ENCODE measurements at regions not wholly inside any gene's neighbourhood (a gene's known extent, or its start where the extent isn't known, plus 50 kb on each side); places are given as distances from the start of the nearest gene placed in this dataset.

DNA sequence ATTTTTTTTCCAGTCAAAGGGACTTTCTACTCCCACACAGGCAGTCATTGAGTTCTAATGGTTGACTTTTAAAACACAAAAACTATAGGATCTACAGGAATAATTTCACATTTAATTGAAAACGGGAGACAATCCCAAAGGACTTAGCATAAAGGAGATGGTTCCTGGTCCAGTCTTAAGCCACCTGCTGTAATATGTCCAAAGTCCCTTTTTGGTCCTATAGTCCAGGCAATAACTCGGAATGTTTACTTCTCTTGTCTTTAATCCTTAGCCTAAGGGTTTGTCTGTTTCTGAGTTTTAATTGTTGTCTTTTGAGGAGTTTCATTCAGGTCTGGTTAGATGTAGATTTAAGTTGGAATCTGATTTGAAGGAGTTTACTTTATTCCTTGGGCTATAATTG, 184.9 kb downstream of the BAMBI start:
- H3K27me3 Mint-ChIP-seq (ENCODE audit: insufficient read depth), result no peaks in the 10 kb centered on the region

DNA sequence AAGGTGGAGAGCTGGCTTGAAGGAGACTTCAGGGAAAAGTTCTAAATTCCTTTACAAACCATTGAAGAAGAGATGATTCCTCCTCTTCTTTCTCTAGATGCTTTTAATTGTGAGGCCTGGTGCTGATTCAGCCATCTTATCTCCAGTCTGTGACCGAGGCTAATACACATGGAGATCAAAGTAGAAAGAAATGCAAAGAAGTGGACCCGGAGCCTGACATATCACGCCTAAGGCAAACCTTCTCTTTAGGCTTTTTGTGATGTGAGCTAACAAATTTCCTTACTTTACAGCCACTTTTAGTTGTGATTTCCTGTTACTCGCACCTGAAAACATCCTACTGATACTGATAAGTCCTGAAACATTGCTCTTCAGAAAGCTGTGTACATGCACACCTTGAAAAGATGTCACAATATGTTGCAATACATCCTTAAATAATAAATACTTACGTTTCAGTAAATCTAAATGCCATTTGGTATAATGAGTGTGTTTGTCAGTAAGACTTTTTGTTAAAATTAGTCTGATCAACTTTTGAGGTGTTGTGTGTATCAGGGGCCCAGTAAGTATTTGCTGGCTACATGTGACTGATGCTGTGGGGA, 192.4 kb downstream of the BAMBI start:
- peaks cover 3% of the 10 kb centered on the region for H3K27me3 Mint-ChIP-seq (ENCODE audit: insufficient read depth)

More for the DNA sequence above, 184.9 kb downstream of the BAMBI start:
- H3K9me3 Mint-ChIP-seq, result peaks cover 5% of the 10 kb centered on the region
- no peak for DNase-seq (ENCODE audit: low spot score)
- no peak overlapping the region for H3K27ac Mint-ChIP-seq
- H3K36me3 Mint-ChIP-seq (ENCODE audit: low read depth), result no peaks in the 10 kb centered on the region
- no peak overlapping the region for H3K4me3 Mint-ChIP-seq
- no peaks in the 10 kb centered on the region for H3K4me1 Mint-ChIP-seq (ENCODE audit: low read depth)
- intact Hi-C loops (cut with micrococcal nuclease), result no loop called here

DNA sequence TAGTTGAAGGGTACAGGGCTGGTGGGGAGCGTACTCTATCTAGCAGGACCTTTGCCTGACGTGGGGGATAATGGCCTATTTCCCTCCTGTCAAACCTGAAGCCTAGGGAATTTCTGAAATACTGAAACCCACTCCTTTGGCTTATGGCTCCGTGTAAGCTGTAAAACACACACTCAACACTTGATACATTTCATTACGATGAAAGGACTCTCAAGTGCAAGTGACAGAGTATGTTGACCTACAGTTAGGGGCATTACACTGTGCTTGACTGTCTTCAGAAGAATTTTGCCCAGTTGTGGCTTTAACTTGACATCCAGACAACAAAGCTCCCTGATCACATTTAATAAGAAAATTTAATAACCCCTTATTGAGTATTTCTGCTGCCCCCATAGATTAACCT, 194.3 kb downstream of the BAMBI start:
- Mint-ChIP-seq H3K4me1 (ENCODE audit: low read depth) (no peaks in the 10 kb centered on the region), H3K27ac (no peak overlapping the region), H3K27me3 (ENCODE audit: insufficient read depth) (peaks cover 5% of the 10 kb centered on the region), H3K4me3 (no peak overlapping the region), H3K9me3 (no peaks in the 10 kb centered on the region), H3K36me3 (ENCODE audit: low read depth) (no peaks in the 10 kb centered on the region)
- intact Hi-C loops (cut with micrococcal nuclease), result no loop called here
- DNase-seq (ENCODE audit: low spot score), result no peak

More for the DNA sequence above, 192.4 kb downstream of the BAMBI start:
- Mint-ChIP-seq H3K27ac (no peak overlapping the region), H3K4me1 (ENCODE audit: low read depth) (no peaks in the 10 kb centered on the region), H3K9me3 (no peaks in the 10 kb centered on the region), H3K4me3 (no peak overlapping the region), H3K36me3 (ENCODE audit: low read depth) (no peaks in the 10 kb centered on the region)
- DNase-seq (ENCODE audit: low spot score), result no peak
- intact Hi-C loops (cut with micrococcal nuclease), result no loop called here

DNA sequence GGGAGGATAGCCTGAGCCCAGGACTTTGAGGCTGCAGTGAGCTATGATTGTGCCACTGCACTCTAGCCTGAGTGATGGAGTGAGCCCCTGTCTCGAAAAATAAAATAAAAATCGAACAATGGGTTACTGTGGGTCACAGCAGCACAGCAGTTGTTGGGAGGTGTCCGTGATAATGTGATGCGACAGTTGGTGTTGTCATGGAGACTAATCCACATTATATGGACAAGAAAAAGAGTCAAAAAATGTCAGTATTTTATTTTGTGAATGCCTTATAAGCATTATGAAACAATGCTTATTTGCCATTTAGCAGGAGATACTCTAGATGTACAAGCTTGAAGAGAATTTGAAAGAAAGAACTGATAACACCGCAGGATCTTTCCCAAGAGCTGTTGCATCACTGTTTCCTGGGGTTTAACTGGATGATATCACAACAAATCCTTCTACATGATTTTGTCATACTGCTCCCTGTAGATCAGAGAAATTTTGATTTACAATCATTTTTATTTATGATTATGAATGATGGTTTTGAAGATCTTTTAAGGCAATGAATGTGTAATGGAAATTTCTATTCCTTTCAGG, 195.4 kb downstream of the BAMBI start:
- H3K27ac Mint-ChIP-seq, result no peak overlapping the region

DNA sequence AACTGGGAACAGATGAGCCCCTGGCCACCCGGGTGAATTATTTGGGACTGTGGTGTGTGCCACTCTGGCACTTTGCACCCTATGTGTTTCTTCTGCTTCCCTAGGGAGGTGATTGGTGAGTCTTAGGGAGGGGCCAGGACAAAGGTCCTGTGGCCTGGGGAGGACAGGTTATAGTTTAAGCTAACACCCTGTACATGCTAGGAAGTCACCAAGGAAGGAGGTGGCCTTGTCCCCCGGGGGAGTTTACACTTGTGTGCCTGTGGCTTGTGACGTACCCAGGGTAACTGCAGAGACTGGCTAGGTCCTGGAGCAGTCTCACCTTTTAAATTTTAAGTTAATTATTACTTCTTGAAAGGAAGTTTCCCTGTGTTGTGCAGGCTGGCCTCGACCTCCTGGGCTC, 196.2 kb downstream of the BAMBI start:
- intact Hi-C loops (cut with micrococcal nuclease), result no loop called here
- Mint-ChIP-seq H3K9me3 (no peaks in the 10 kb centered on the region), H3K27ac (no peak overlapping the region), H3K4me1 (ENCODE audit: low read depth) (no peaks in the 10 kb centered on the region), H3K36me3 (ENCODE audit: low read depth) (no peaks in the 10 kb centered on the region), H3K4me3 (no peak overlapping the region), H3K27me3 (ENCODE audit: insufficient read depth) (peaks cover 8% of the 10 kb centered on the region)
- DNase-seq (ENCODE audit: low spot score), result no peak

More for the DNA sequence above, 195.4 kb downstream of the BAMBI start:
- no peak for DNase-seq (ENCODE audit: low spot score)
- H3K9me3 Mint-ChIP-seq, result no peaks in the 10 kb centered on the region
- intact Hi-C loops (cut with micrococcal nuclease), result no loop called here
- H3K4me3 Mint-ChIP-seq, result no peak overlapping the region
- H3K4me1 Mint-ChIP-seq (ENCODE audit: low read depth), result no peaks in the 10 kb centered on the region
- H3K27me3 Mint-ChIP-seq (ENCODE audit: insufficient read depth), result peaks cover 5% of the 10 kb centered on the region
- no peaks in the 10 kb centered on the region for H3K36me3 Mint-ChIP-seq (ENCODE audit: low read depth)

DNA sequence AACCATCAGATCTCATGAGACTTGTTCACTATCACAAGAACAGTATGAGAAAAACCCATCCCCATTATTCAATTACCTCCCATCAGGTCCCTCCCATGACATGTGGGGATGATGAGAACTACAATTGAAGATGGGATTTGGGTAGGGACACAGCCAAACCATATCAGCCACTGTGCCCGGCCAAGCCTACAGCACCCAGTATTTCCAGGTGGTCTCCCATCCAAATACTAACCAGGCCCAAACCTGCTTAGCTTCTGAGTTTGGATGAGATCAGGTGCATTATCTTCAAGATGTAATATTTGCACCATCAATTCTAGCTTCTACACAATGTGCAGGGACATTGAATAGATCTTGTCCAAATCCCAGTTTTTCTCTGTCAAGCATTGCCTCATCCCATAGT, 196.9 kb downstream of the BAMBI start:
- H3K27ac Mint-ChIP-seq, result no peak overlapping the region
- no peak for DNase-seq (ENCODE audit: low spot score)
- intact Hi-C loops (cut with micrococcal nuclease), result no loop called here
- H3K4me3 Mint-ChIP-seq, result no peak overlapping the region
- no peaks in the 10 kb centered on the region for H3K4me1 Mint-ChIP-seq (ENCODE audit: low read depth)
- H3K9me3 Mint-ChIP-seq, result no peaks in the 10 kb centered on the region
- peaks cover 8% of the 10 kb centered on the region for H3K27me3 Mint-ChIP-seq (ENCODE audit: insufficient read depth)
- H3K36me3 Mint-ChIP-seq (ENCODE audit: low read depth), result no peaks in the 10 kb centered on the region

DNA sequence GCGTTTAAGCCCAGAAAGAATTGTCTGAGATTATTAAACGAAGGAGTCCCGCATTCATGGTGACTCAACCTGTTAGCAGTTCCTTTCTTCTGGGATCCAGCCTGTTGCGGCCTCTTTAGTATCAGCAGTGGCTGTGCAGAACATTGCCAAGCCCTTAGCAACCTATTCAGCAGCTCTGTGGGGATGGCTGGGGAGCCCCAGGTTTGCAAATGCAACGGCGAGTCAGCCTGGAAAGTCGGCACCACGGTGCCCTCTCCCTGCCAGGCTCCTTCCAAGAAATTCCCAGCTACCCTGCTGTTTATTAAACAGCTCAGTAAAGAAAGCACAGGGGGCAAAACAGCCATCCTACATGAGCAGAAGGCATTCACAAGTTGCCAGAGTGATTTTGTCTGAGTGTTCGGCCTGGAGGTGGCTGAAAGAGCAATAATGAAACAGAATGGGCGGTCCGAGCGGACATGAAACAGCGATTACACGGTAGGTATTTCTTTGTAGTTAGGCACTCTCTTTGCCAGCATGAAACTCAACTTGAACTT, 198.3 kb downstream of the BAMBI start:
- Mint-ChIP-seq H3K9me3 (no peaks in the 10 kb centered on the region), H3K4me3 (no peak overlapping the region), H3K27me3 (ENCODE audit: insufficient read depth) (peaks cover 8% of the 10 kb centered on the region), H3K4me1 (ENCODE audit: low read depth) (no peaks in the 10 kb centered on the region), H3K27ac (no peak overlapping the region), H3K36me3 (ENCODE audit: low read depth) (no peaks in the 10 kb centered on the region)
- intact Hi-C loops (cut with micrococcal nuclease), result no loop called here
- no peak for DNase-seq (ENCODE audit: low spot score)

DNA sequence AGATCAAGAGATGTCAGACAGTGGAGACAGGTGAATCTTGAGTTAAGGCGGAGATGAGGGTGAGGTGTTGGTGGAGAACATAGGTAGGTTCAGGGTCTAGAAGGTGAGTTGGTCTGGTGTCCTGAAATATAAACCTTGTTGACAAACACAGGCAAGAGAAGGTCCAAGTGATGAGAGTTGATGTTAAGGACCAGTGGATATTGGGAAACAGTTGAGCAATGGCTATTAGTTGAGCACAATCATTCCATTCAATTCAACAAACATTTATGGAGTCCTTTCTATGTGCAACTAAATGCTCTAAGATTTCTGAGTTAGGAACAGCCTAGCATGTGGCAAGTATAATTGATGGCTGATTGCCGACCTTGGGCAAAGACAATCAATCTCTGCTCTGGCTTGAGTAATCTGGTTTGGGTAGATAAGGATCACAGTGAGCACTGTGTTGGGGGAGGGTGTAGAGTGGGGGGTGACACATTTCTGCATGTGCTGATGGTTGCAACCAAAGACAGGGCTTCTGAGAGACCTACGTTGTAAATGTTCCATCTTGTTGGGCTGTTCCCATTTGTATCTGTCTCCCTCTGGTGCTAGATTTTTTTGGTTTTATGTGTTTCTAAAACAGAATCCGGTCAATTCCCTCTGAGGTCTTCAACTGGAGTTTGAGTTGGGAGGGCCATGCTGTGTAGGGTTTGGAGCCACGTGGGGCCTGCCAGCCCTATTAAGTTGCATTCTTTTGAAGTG, 201.1 kb downstream of the BAMBI start:
- intact Hi-C loops (cut with micrococcal nuclease), result no loop called here
- Mint-ChIP-seq H3K27me3 (ENCODE audit: insufficient read depth) (peaks cover 7% of the 10 kb centered on the region), H3K4me3 (no peak overlapping the region), H3K9me3 (no peaks in the 10 kb centered on the region), H3K27ac (no peak overlapping the region), H3K4me1 (ENCODE audit: low read depth) (no peaks in the 10 kb centered on the region), H3K36me3 (ENCODE audit: low read depth) (no peaks in the 10 kb centered on the region)
- DNase-seq (ENCODE audit: low spot score), result no peak

DNA sequence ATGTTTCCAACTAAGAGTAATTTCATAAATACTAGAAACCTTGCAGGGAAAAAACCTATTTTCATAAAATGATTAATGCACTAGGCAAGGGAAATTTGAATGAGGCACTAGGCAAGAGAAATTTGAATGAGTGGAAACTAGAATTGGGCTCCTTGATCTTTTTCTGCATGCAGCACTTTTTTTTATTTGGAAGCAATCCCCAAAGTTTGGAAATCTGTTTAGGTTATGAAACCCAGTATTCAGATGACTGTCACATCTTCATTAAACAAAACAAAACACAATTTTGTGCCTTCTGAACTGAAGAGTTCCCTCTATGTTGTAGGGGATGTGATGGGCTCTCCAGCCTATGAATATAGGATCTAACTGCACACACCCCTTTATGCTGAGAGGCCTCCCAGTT, 201.9 kb downstream of the BAMBI start:
- no peak overlapping the region for H3K27ac Mint-ChIP-seq
- intact Hi-C loops (cut with micrococcal nuclease), result no loop called here
- H3K27me3 Mint-ChIP-seq (ENCODE audit: insufficient read depth), result peaks cover 10% of the 10 kb centered on the region
- H3K36me3 Mint-ChIP-seq (ENCODE audit: low read depth), result no peaks in the 10 kb centered on the region
- no peak for DNase-seq (ENCODE audit: low spot score)
- no peak overlapping the region for H3K4me3 Mint-ChIP-seq
- no peaks in the 10 kb centered on the region for H3K9me3 Mint-ChIP-seq
- no peaks in the 10 kb centered on the region for H3K4me1 Mint-ChIP-seq (ENCODE audit: low read depth)

DNA sequence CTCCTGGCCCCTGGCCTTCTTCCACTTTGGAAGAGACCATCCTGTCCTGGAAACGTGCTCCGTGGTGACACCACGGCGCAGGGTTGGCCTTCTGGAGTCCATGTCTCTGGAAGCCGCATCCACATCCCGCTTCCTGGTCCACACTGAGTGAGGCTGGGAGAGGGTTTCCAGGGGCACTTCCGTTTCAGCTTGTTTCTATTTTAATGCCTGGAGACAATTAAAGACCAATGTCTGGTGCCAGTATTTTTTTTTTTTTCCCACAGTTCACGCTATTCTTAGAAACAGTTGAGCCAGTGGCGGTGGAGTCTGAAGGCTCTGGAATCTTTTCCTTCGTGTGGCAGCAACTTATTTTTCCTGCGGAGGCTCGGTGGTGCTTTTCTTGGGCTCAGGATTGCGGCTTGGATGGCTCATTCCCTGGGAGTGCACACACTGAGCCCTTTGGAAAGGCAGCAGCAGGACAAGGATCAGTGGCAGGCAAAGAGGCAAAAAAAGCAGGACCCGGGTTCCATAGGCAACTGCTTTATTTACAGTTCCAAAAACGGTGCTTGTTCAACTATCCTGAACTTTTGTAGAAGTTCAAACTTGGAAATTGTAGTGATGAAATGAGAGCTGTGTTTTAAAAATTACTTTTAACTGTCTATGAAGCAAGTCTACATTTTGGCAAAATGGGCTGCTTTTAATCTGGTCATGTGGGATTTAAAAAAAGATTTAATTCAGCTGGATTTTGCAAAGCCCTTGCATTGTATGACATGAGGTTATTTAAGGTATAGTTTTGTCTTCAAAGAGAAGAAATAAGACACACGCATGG, 202.8 kb downstream of the BAMBI start:
- no peak overlapping the region for H3K27ac Mint-ChIP-seq
- peaks cover 10% of the 10 kb centered on the region for H3K27me3 Mint-ChIP-seq (ENCODE audit: insufficient read depth)
- H3K36me3 Mint-ChIP-seq (ENCODE audit: low read depth), result no peaks in the 10 kb centered on the region
- DNase-seq (ENCODE audit: low spot score), result no peak
- H3K9me3 Mint-ChIP-seq, result no peaks in the 10 kb centered on the region
- no peak overlapping the region for H3K4me3 Mint-ChIP-seq
- intact Hi-C loops (cut with micrococcal nuclease), result no loop called here
- H3K4me1 Mint-ChIP-seq (ENCODE audit: low read depth), result no peaks in the 10 kb centered on the region

DNA sequence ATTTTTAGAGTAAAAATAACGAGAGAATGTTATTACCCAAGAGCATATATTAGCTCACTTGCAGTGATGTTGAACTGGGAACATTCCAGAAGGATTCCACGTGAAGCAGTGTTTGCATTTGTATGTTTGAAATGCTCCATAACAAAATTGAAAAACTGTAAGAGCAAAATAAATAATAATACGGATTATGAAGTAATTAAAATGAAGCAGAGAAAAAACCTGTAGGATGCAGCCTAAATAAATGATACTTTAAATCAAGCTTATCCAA, 203.3 kb downstream of the BAMBI start:
- Mint-ChIP-seq H3K27ac (no peak overlapping the region), H3K27me3 (ENCODE audit: insufficient read depth) (peaks cover 10% of the 10 kb centered on the region), H3K9me3 (no peaks in the 10 kb centered on the region), H3K36me3 (ENCODE audit: low read depth) (no peaks in the 10 kb centered on the region), H3K4me3 (no peak overlapping the region), H3K4me1 (ENCODE audit: low read depth) (no peaks in the 10 kb centered on the region)
- intact Hi-C loops (cut with micrococcal nuclease), result no loop called here
- no peak for DNase-seq (ENCODE audit: low spot score)

DNA sequence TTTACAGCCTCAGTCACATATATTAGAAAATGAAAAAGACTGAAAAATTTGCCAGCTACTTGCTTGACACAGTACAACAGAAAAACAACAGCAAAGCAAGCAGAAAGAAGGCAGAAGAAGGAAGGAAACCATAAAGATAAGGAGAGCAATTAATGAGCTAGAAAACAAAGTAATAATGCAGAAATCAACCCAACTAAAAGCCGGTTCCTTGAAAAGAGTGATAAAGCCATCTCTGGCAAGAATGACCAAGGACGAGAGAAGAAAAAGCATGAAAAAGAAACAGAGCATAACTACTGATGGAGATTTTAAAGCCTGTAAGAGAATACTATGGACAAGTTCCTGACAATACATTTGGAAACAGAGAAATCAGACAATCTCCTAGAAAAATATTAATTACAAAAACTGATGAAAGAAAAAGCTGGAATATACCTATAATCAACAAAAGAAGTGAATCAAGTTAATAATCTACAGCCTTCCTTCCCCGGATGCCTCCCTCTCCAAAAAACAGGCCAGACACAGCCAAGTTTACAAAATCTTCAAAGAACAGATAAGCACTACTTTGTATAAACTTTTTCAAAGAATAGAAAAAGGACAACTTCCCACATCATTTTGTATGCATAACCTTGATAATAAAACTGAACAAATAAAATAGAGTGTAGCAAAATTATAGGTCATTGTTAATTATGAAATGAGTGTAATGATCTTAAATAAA, 204.0 kb downstream of the BAMBI start:
- Mint-ChIP-seq H3K4me1 (ENCODE audit: low read depth) (no peaks in the 10 kb centered on the region), H3K27me3 (ENCODE audit: insufficient read depth) (peaks cover 8% of the 10 kb centered on the region), H3K27ac (no peak overlapping the region), H3K36me3 (ENCODE audit: low read depth) (no peaks in the 10 kb centered on the region), H3K4me3 (no peak overlapping the region), H3K9me3 (no peaks in the 10 kb centered on the region)
- DNase-seq (ENCODE audit: low spot score), result no peak
- intact Hi-C loops (cut with micrococcal nuclease), result no loop called here

All from activated T-helper 1 cell treated with anti-CD3 and anti-CD28 coated beads, Interleukin-12 subunit alpha, Interleukin-12 subunit beta, Interleukin-2, Interleukin-4 antibody, amounts not matched to agents 30 ng/mL and 10 ng/mL and 1 ng/mL, durations not matched to agents 14 hours and 24 hours and 36 hours (primary cell).